ENCODE measurements at regions not wholly inside any gene's neighbourhood (a gene's known extent, or its start where the extent isn't known, plus 50 kb on each side); places are given as distances from the start of the nearest gene placed in this dataset.

- TF ChIP-seq CTCF (IDR thresholded peaks at IDR 0.05; ENCODE audit: control extremely low read depth in 1 of 3, insufficient read depth in 1 of 3, low read depth in 1 of 3, low read length in 3 of 3) (no peak), CBX8 (IDR thresholded peaks at IDR 0.05; ENCODE audit: borderline replicate concordance, low read depth, low read length) (no peak), USF2 (IDR thresholded peaks at IDR 0.05; ENCODE audit: low read length) (no peak)
These were observed 587.6 kb downstream of the DHX35 start (continued) for GRCh38 chr20:39549733-39550132.
